ENCODE measurements at regions not wholly inside any gene's neighbourhood (a gene's known extent, or its start where the extent isn't known, plus 50 kb on each side); places are given as distances from the start of the nearest gene placed in this dataset.
A peak's percentile ranks its signal among the peaks of the same experiment; 100 is the strongest.

DNA sequence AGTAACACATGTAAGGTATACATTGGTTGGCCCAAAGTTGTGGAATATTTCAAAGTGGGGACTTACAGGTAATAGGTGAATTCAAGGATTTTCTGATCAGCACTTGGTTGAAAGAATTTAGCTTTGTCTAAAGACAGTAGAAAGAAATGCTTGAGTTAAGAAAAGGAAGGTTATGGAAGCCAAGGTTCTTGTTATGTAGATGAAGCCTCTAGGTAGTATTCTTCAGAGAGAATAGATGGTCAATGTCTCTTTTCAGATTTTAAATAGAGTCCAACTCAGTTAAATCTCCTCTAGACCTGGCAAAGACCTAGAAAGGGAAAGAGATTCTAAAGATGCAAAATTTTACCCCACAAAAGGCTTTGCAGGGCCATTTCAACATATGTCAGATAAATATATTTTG lies 157.4 kb downstream of the ANKRD30B start:
- no peaks in the 10 kb centered on the region for H3K36me3 Mint-ChIP-seq
- no peaks in the 10 kb centered on the region for H3K4me1 Mint-ChIP-seq
- no peak overlapping the region for H3K27ac Mint-ChIP-seq
- peaks cover 2 to 13% (median 9%) of the 10 kb centered on the region in 7 donors for H3K9me3 Mint-ChIP-seq
- no peaks in the 10 kb centered on the region for H3K27me3 Mint-ChIP-seq
- DNase-seq: no peak
- H3K4me3 Mint-ChIP-seq: no peak overlapping the region
- ATAC-seq (ENCODE audit: low read depth in 2 of 2): no peak

DNA sequence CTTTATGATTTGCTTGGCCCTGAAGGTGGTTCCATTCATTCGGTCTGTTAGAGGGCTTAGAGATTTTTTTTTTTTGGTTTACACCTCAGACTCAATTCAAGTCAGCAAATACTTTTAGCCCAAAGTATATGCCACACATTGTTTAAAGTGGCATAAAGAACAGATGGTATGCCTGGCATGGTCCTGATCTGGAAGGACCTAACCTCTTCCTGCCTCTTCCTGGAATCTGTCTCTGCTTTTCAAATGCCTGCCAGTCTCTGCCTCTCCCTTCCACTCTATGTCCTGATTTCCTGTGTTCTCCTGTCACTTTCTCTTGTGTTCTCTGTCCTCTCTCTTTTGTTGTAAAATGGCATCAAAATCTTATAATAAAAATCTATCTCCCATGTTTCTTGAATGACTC lies 158.0 kb downstream of the ANKRD30B start:
- H3K4me1 Mint-ChIP-seq: no peaks in the 10 kb centered on the region
- H3K27ac Mint-ChIP-seq: peak overlapping the region in 1 of 6 donors; percentile 39
- no peaks in the 10 kb centered on the region for H3K27me3 Mint-ChIP-seq
- H3K36me3 Mint-ChIP-seq: no peaks in the 10 kb centered on the region
- H3K9me3 Mint-ChIP-seq: peaks cover 2 to 16% (median 6%) of the 10 kb centered on the region in 7 donors
- no peak overlapping the region for H3K4me3 Mint-ChIP-seq
- ATAC-seq (ENCODE audit: low read depth in 2 of 2) (no peak), DNase-seq (no peak)

DNA sequence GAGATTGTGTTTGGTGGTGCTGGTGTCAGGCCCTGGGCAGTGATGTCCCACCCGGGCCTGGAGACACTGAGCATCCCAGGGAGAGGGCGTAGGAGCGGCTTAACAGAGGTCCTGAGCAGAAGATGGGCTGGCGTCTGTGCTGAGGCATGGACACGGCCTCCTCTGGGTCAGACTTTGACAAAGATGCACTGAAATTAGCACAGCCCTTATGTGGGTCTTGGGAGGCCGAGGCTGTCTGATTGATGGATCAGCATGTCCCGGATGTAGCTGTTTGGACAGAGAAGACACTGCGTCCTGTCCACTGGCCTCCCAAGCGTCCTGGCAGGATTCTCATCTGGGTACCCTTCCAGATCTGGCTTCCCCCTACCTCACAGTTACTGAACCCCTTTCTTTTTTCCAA lies 159.4 kb downstream of the ANKRD30B start:
- Mint-ChIP-seq H3K4me3 (no peak overlapping the region), H3K4me1 (no peaks in the 10 kb centered on the region), H3K27ac (no peak overlapping the region), H3K36me3 (no peaks in the 10 kb centered on the region), H3K27me3 (no peaks in the 10 kb centered on the region), H3K9me3 (peaks cover 2 to 18% (median 8%) of the 10 kb centered on the region in 7 donors)
- DNase-seq: no peak
- no peak for ATAC-seq (ENCODE audit: low read depth in 2 of 2)

DNA sequence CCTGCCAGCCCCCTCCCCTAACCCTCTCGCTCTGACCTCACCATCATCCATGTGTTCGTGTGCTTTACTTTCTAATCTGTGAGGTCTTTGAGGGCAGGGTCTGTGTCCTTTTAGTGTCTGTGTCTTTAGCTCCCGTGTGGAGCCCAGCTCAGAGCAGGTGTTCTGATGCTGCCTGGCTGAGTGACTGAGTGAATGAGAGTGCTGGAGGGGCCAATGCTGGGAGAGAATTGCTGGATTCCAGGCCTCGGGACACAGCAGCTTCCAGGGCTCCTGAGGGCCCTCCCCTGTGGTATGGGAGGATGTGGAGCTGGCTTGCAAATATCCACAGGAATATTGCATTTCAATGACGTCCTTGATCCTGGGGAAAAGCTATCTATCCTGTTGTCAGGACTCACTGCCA lies 160.6 kb downstream of the ANKRD30B start:
- ATAC-seq (ENCODE audit: low read depth in 2 of 2): no peak
- H3K4me3 Mint-ChIP-seq: no peak overlapping the region
- H3K36me3 Mint-ChIP-seq: no peaks in the 10 kb centered on the region
- H3K9me3 Mint-ChIP-seq: peaks cover 2 to 16% (median 8%) of the 10 kb centered on the region in 7 donors
- H3K4me1 Mint-ChIP-seq: no peaks in the 10 kb centered on the region
- H3K27me3 Mint-ChIP-seq: no peaks in the 10 kb centered on the region
- no peak overlapping the region for H3K27ac Mint-ChIP-seq
- no peak for DNase-seq

DNA sequence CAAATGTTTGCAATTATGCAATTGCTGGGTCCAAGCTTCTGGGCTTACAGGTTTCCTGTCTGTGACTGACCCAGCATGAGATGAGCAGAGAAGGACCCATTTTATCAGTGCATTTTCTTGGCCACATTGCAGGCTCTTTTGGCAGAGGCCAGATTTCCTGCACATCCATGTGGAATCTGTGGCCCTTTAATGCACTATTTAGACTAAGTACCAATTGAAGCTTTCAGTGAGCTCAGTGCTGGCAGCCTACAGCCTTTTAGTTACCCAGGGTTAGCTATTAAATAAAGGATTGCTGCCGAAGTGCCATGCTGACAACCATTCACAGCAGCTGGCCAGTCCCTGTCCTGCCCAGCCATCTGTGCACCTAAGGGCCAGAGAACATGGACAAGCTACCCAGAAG lies 165.0 kb downstream of the ANKRD30B start:
- Mint-ChIP-seq H3K9me3 (peaks cover under 1 to 10% (median 3%) of the 10 kb centered on the region in 7 donors), H3K36me3 (no peaks in the 10 kb centered on the region), H3K4me1 (no peaks in the 10 kb centered on the region), H3K4me3 (no peak overlapping the region), H3K27me3 (no peaks in the 10 kb centered on the region), H3K27ac (no peak overlapping the region)
- no peak for DNase-seq
- no peak for ATAC-seq (ENCODE audit: low read depth in 2 of 2)

DNA sequence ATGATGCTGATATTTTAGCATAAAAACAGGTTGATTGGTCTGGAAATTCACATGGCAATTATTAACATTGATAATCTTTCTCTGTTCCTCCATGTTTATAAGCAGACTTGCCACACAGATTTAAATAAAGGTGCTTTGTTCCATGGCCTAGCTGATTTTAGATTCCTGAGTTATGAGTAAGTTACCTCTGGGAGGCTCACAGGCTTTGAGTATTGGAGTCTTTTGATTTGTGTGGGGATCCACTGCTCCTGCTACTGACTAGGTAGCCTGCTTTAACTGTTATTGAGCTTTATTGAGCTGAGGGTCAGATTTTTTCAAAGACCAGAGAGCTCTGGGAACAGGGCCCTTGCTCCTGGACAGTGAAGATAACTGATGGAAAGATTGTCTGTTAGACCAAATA lies 166.1 kb downstream of the ANKRD30B start:
- no peak overlapping the region for H3K4me3 Mint-ChIP-seq
- ATAC-seq (ENCODE audit: low read depth in 2 of 2): no peak
- no peak for DNase-seq
- H3K27ac Mint-ChIP-seq: no peak overlapping the region
- no peaks in the 10 kb centered on the region for H3K27me3 Mint-ChIP-seq
- no peaks in the 10 kb centered on the region for H3K36me3 Mint-ChIP-seq
- peaks cover 0 to 8% (median 4%) of the 10 kb centered on the region in 7 donors for H3K9me3 Mint-ChIP-seq
- no peaks in the 10 kb centered on the region for H3K4me1 Mint-ChIP-seq

DNA sequence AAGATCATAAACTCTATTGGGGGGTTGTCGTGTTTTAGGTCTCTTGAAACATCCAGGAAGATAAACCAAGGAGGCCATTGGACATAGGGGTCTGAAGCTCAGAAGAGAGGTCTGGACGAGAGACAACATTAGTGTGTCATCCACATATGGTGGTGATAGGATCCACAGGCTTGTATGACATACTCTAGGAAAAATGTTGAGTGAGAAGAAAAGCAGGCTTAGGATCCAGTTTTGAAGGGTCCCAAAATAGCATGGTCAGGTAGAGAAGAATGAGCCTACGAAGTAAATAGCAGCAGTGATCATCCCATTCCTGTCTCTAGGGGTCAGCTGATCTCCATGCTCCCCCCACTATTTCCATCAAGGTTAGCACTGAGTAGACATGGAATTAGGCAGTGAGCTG lies 166.8 kb downstream of the ANKRD30B start:
- ATAC-seq (ENCODE audit: low read depth in 2 of 2) (no peak), DNase-seq (no peak)
- H3K36me3 Mint-ChIP-seq: no peaks in the 10 kb centered on the region
- H3K4me3 Mint-ChIP-seq: no peak overlapping the region
- H3K27me3 Mint-ChIP-seq: no peaks in the 10 kb centered on the region
- peaks cover 0 to 8% (median 4%) of the 10 kb centered on the region in 7 donors for H3K9me3 Mint-ChIP-seq
- no peak overlapping the region for H3K27ac Mint-ChIP-seq
- H3K4me1 Mint-ChIP-seq: no peaks in the 10 kb centered on the region

DNA sequence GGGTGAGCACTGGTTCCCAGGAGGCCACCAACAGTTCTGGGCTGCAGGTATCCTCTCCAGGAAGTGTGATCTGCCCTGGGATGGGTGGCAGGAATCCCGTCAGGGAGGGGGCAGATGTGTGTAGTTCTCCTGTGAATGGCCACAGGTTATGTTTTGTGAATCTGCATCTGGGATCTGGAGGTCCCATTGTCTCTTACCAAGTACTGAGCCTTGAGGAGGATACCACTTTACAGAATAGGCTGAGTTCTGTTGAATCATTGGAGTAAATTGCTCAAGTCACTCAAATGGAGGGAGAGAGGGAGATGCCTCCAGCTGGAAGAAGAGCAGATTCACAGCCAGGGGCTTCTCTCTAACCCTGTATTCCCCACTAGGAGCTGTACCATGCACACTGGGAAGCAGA lies 168.2 kb downstream of the ANKRD30B start:
- no peaks in the 10 kb centered on the region for H3K4me1 Mint-ChIP-seq
- no peaks in the 10 kb centered on the region for H3K36me3 Mint-ChIP-seq
- no peaks in the 10 kb centered on the region for H3K27me3 Mint-ChIP-seq
- H3K4me3 Mint-ChIP-seq: no peak overlapping the region
- peaks cover 0 to 11% (median 6%) of the 10 kb centered on the region in 7 donors for H3K9me3 Mint-ChIP-seq
- DNase-seq: no peak
- no peak overlapping the region for H3K27ac Mint-ChIP-seq
- no peak for ATAC-seq (ENCODE audit: low read depth in 2 of 2)

DNA sequence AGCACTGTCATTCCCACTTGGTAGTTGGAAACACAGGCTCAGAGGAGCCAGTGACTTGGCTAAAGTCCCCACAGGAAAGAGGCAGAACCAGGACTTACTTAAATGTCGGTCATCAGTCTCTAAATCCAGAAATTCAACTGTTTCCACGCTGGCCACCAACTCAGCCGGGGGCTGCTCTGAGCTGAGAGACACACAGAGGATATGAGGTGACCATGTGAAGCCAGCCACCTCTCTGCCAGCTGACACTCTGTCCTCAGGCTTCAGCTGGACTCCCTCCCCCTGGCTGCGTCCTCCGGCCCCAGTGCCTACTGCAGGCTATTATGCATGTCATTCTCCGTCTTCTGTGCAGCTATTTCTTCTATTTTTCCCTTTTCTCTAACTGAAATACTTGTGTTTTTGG lies 168.9 kb downstream of the ANKRD30B start:
- Mint-ChIP-seq H3K4me1 (no peaks in the 10 kb centered on the region), H3K27me3 (no peaks in the 10 kb centered on the region), H3K36me3 (no peaks in the 10 kb centered on the region), H3K4me3 (no peak overlapping the region), H3K27ac (no peak overlapping the region), H3K9me3 (peaks cover 0 to 12% (median 5%) of the 10 kb centered on the region in 7 donors)
- ATAC-seq (ENCODE audit: low read depth in 2 of 2): no peak
- DNase-seq: no peak

DNA sequence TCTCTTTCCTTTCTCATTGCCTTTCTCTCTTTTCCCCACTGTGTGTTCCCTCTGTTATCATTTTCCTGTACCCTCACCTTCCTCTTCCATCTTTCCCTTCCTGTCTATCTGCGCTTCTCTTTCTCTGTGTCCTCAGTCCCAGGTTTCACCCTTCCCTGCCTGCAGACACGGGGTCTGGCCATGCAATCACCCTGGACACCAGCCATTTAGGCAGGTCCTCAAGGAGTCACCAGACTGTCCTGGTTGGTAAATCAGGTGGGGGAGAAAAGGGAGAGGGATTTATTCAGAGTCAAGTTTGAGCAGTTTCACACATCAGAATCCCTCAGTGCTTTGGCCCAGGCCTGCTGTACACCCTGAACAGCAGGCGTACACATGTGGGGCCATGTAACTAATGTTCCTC lies 169.3 kb downstream of the ANKRD30B start:
- H3K9me3 Mint-ChIP-seq: peaks cover 0 to 12% (median 7%) of the 10 kb centered on the region in 7 donors
- H3K27ac Mint-ChIP-seq: no peak overlapping the region
- H3K36me3 Mint-ChIP-seq: no peaks in the 10 kb centered on the region
- no peak overlapping the region for H3K4me3 Mint-ChIP-seq
- DNase-seq: no peak
- ATAC-seq (ENCODE audit: low read depth in 2 of 2): no peak
- H3K4me1 Mint-ChIP-seq: no peaks in the 10 kb centered on the region
- no peaks in the 10 kb centered on the region for H3K27me3 Mint-ChIP-seq

DNA sequence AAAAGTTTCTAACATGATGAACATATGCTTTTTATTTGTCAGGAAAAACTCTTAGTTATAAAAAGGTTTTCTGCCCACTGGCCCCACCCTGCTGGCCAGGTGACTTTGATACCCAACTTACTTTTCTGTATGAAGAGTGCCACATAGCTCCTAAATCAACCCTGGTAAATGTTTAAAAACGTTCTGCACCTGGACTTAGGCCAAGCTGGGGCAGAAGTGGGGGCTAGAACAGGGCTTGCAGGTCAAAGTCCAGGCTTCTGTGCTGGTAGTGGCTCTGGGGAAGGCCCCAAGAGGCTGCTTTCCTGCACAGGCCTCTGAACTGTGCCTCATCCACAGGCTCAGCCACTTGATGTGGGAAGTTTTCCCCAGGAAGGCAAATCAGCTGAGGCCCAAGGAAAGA lies 171.7 kb downstream of the ANKRD30B start:
- H3K27me3 Mint-ChIP-seq: no peaks in the 10 kb centered on the region
- no peaks in the 10 kb centered on the region for H3K36me3 Mint-ChIP-seq
- H3K27ac Mint-ChIP-seq: no peak overlapping the region
- ATAC-seq (ENCODE audit: low read depth in 2 of 2): no peak
- no peak for DNase-seq
- H3K9me3 Mint-ChIP-seq: peaks cover 0 to 25% (median 8%) of the 10 kb centered on the region in 7 donors
- H3K4me3 Mint-ChIP-seq: no peak overlapping the region
- no peaks in the 10 kb centered on the region for H3K4me1 Mint-ChIP-seq

DNA sequence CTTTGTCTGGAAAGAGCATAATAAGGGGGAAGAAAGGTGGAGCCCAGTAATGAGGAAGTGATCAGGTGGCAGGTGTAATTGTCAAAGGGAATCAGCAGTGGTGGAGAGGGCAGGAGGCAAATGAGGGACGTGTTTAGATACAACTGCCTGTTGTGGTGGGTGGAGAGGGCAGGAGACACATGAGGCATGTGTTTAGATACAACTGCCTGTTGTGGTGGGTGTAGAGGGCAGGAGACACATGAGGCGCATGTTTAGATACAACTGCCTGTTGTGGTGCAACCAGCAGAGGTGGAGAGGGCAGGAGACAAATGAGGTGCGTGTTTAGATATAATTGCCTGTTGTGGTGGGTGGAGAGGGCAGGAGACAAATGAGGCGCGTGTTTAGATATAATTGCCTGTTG lies 173.1 kb downstream of the ANKRD30B start:
- H3K9me3 Mint-ChIP-seq: peaks cover 0 to 25% (median 11%) of the 10 kb centered on the region in 7 donors
- DNase-seq: no peak
- H3K27me3 Mint-ChIP-seq: no peaks in the 10 kb centered on the region
- ATAC-seq (ENCODE audit: low read depth in 2 of 2): no peak
- H3K36me3 Mint-ChIP-seq: no peaks in the 10 kb centered on the region
- peak overlapping the region in 1 of 6 donors; percentile 45 for H3K27ac Mint-ChIP-seq
- no peak overlapping the region for H3K4me3 Mint-ChIP-seq
- H3K4me1 Mint-ChIP-seq: peaks cover 0 to 4% (median 0%) of the 10 kb centered on the region in 3 donors

DNA sequence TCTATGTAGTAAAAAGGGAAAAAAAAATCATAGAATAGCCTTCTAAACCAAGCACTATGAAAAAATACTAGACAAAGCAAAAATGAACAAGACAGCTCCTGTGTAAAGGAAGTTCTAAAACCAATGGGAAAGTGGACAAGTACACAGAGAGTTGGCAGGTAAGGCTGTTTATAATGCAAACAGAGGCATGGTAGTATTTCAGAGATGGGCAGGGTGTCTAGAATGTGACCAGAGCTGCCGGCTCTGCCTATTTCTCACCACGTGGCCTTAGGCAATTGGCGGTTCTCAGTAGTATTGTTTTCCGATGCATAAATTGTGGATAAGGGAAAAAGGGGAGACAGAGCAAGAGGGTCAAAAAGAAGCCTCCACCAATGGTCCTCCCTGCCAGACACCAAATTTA lies 173.6 kb downstream of the ANKRD30B start:
- Mint-ChIP-seq H3K9me3 (peaks cover 0 to 25% (median 11%) of the 10 kb centered on the region in 7 donors), H3K4me3 (no peak overlapping the region), H3K4me1 (peaks cover 0 to 4% (median 0%) of the 10 kb centered on the region in 3 donors), H3K27me3 (no peaks in the 10 kb centered on the region), H3K27ac (no peak overlapping the region), H3K36me3 (no peaks in the 10 kb centered on the region)
- DNase-seq (no peak), ATAC-seq (ENCODE audit: low read depth in 2 of 2) (no peak)

DNA sequence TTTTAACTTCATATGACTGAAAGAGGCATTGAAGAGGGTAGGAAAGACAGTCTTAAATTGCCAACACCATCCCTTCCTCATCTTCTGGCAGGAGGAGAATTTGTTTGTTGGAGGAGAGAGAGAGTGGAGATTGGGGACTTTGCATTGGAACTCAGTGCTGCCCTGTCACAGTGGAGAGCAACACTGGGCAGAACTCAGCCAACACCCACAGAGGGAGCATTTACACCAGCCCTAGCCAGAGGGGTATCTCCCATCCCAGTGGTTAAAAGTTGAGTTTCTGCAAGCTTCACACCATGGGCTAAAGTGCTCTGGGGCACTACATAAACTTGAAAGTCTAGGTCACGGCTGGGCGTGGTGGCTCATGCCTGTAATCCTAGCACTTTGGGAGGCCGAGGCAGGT lies 174.1 kb downstream of the ANKRD30B start:
- no peak for ATAC-seq (ENCODE audit: low read depth in 2 of 2)
- Mint-ChIP-seq H3K4me1 (peaks cover 0 to 4% (median 0%) of the 10 kb centered on the region in 3 donors), H3K4me3 (no peak overlapping the region), H3K9me3 (peaks cover 0 to 23% (median 9%) of the 10 kb centered on the region in 7 donors), H3K36me3 (no peaks in the 10 kb centered on the region), H3K27ac (no peak overlapping the region), H3K27me3 (no peaks in the 10 kb centered on the region)
- no peak for DNase-seq

DNA sequence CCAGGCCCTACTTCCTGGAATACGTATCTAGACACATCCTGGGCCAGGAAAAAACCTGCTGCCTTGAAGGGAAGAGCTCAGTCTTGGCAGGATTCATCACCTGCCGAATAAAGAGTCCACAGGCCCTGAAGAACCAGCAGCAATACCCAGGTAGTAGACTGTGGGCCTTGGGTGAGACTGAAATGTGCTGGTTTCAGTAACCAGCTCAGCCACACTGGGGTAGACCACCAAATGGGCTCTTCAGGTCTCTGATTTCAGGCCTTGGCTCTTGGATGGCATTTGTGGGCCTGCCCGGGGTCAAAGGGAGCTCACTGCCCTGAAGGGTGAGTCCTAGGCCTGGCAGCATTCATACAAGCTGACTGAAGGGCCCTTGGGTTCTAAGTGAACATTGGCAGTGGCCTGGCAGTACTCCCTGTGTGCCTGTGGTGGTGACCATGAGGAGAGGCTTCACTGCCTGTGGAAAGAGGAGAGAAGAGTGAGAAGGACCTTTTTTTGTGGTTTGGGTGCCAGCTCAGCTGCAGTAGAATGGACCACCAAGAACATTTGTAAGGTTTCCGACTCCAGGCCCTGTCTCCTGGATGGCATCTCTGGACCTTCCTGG lies 175.1 kb downstream of the ANKRD30B start:
- no peaks in the 10 kb centered on the region for H3K36me3 Mint-ChIP-seq
- H3K4me1 Mint-ChIP-seq: peaks cover 0 to 4% (median 0%) of the 10 kb centered on the region in 3 donors
- H3K4me3 Mint-ChIP-seq: no peak overlapping the region
- no peaks in the 10 kb centered on the region for H3K27me3 Mint-ChIP-seq
- ATAC-seq (ENCODE audit: low read depth in 2 of 2) (no peak), DNase-seq (no peak)
- H3K27ac Mint-ChIP-seq: no peak overlapping the region
- H3K9me3 Mint-ChIP-seq: peaks cover 0 to 19% (median 8%) of the 10 kb centered on the region in 7 donors
